Pancreas (tissue), 10 donors: ENCODE measurements at regions not wholly inside any gene's neighbourhood (a gene's known extent, or its start where the extent isn't known, plus 50 kb on each side); places are given as distances from the start of the nearest gene placed in this dataset.
"Not testable (repeated sequence)": the region's sequence is repeated elsewhere in the genome, so short reads cannot be mapped to it uniquely, and the experiment has no call there.

Source experiments
- ATAC-seq, 4 donors: fragments of 200-7000 bp; cut with Tn5 transposase; one replicate each; pipeline versions ENCODE4 v1.8.0 to v1.9.1; 2020; ENCODE audit warnings: mild to moderate bottlenecking in 4 of 4, moderate library complexity in 4 of 4
- DNase-seq, 6 donors: peaks; one replicate each; pipeline ENCODE4 v3.0.0-alpha.2; 2020
- FAIRE-seq: peaks from 2 replicates; lab custom pipeline; 2012; peaks lifted over from hg19 to GRCh38; lab: Jason Lieb, UNC
- H3K27ac ChIP-seq, 4 donors: fragments of 200-600 bp; sonication (generic); 1 replicate in 3 of 4; 2 replicates in 1 of 4; pipeline versions ENCODE4 v1.5.0 to v1.8.0; 2020
- H3K27me3 ChIP-seq, 4 donors: fragments of 200-600 bp; one replicate each; pipeline ENCODE4 v1.8.0; 2021
- H3K36me3 ChIP-seq, 3 donors: fragments of 200-600 bp; sonication (generic) in 1 of 3; one replicate each; pipeline versions ENCODE4 v1.5.0 to v1.8.0; 2020 to 2021
- H3K4me1 ChIP-seq, 3 donors: fragments of 200-600 bp; one replicate each; pipeline ENCODE4 v1.8.0; 2021
- H3K4me3 ChIP-seq, 4 donors: fragments of 200-600 bp; sonication (generic) in 2 of 4; one replicate each; pipeline versions ENCODE4 v1.5.0 to v1.8.0; 2020 to 2021
- H3K9me3 ChIP-seq, 4 donors: fragments of 200-600 bp; one replicate each; pipeline ENCODE4 v1.8.0; 2021
- CTCF ChIP-seq, 4 donors: fragments of 200-600 bp; sonication (generic) in 3 of 4; IDR thresholded peaks; one replicate each; pipeline versions ENCODE4 v1.5.0 to v1.8.0; 2021; ENCODE audit warnings: antibody characterized with exemption in 4 of 4
- WGBS, 2 donors: extraction: QIAGEN DNeasy Blood & Tissue Kit; methylation state at CpG; one replicate each; pipeline ENCODE4 v1.1.7; 2013; 5-methylcytosine and 5-hydroxymethylcytosine counted together
- intact Hi-C, 3 donors: fragments of 100-400 bp; cut with DNase I; formaldehyde crosslinking; loops; one replicate each; pipeline versions ENCODE4 v1.11.1 to v1.14.2; 2022
- donor health status: healthy with polysubstance abuse.
- donor health status: DM: no; HTN: no; CAD: no; lungs with moderate emphysema.
- donor health status: DM: no; HTN: no; CAD: no.
- donor health status: control.
- donor health status: control.
- donor health status: Bipolar disorder and iron deficiency.
- donor health status: DM: yes; HTN: yes; CAD: no.
- donor health status: DM: no; HTN: no; CAD: no.
- donor health status: DM: no; HTN: no; CAD: no.
- donor health status: DM: yes; HTN: yes; CAD: no.

- Histone ChIP-seq H3K4me1 (no peaks in the 10 kb centered on the region), H3K36me3 (no peaks in the 10 kb centered on the region), H3K27ac (no peak overlapping the region), H3K4me3 (no peak overlapping the region), H3K9me3 (no peaks in the 10 kb centered on the region), H3K27me3 (no peaks in the 10 kb centered on the region)
- intact Hi-C loops: no loop called here
- no peak for FAIRE-seq
- no peak for DNase-seq
- no peak for TF ChIP-seq CTCF (IDR thresholded peaks at IDR 0.05)
- ATAC-seq: no peak
- 9 to 22% methylated on average over 1 of the region's 1 CpG for WGBS, 2 donors
These were observed 1328.3 kb downstream of the TECRL start for GRCh38 chr4:63080934-63081333.

- FAIRE-seq (no peak), ATAC-seq (no peak), DNase-seq (no peak)
- TF ChIP-seq CTCF (IDR thresholded peaks at IDR 0.05): no peak
- intact Hi-C loops: no loop called here
- no peaks in the 10 kb centered on the region for H3K36me3 ChIP-seq
- no peaks in the 10 kb centered on the region for H3K9me3 ChIP-seq
- no peaks in the 10 kb centered on the region for H3K4me1 ChIP-seq
- H3K27me3 ChIP-seq: no peaks in the 10 kb centered on the region
- no peak overlapping the region for H3K4me3 ChIP-seq
- H3K27ac ChIP-seq: no peak overlapping the region
- WGBS, 2 donors: 32 to 42% methylated on average over 4 of the region's 4 CpGs
These were observed 1345.5 kb downstream of the TECRL start for GRCh38 chr4:63063760-63064159.

GRCh38 chr4:63062891-63063290, 1346.4 kb downstream of the TECRL start:
- H3K27ac ChIP-seq, H3K4me1 ChIP-seq, FAIRE-seq, H3K9me3 ChIP-seq, H3K4me3 ChIP-seq, H3K36me3 ChIP-seq, intact Hi-C loops, DNase-seq, H3K27me3 ChIP-seq, ATAC-seq: not testable (repeated sequence)
- 64 to 68% methylated on average over 3 of the region's 3 CpGs for WGBS, 2 donors

GRCh38 chr4:63049726-63050125, 1359.5 kb downstream of the TECRL start:
- no peaks in the 10 kb centered on the region for H3K36me3 ChIP-seq
- no peaks in the 10 kb centered on the region for H3K9me3 ChIP-seq
- WGBS, 2 donors: 23 to 31% methylated on average over 1 of the region's 1 CpG
- H3K27ac ChIP-seq: no peak overlapping the region
- no peak overlapping the region for H3K4me3 ChIP-seq
- intact Hi-C loops: no loop called here
- FAIRE-seq: no peak
- no peak for TF ChIP-seq CTCF (IDR thresholded peaks at IDR 0.05)
- no peak for DNase-seq
- no peaks in the 10 kb centered on the region for H3K27me3 ChIP-seq
- no peaks in the 10 kb centered on the region for H3K4me1 ChIP-seq
- no peak for ATAC-seq

GRCh38 chr4:63049278-63049677, 1360.0 kb downstream of the TECRL start:
- whole genome bisulfite sequencing, 2 donors: 25 to 54% methylated on average over 1 of the region's 1 CpG

More at GRCh38 chr4:63049278-63049677, 1360.0 kb downstream of the TECRL start:
- Histone ChIP-seq H3K4me1 (no peaks in the 10 kb centered on the region), H3K4me3 (no peak overlapping the region), H3K9me3 (no peaks in the 10 kb centered on the region), H3K36me3 (no peaks in the 10 kb centered on the region), H3K27ac (no peak overlapping the region), H3K27me3 (no peaks in the 10 kb centered on the region)
- TF ChIP-seq CTCF (IDR thresholded peaks at IDR 0.05): no peak
- no peak for FAIRE-seq
- no peak for ATAC-seq
- DNase-seq: no peak
- intact Hi-C loops: no loop called here
